K562 (cell line): ENCODE measurements at regions not wholly inside any gene's neighbourhood (a gene's known extent, or its start where the extent isn't known, plus 50 kb on each side); places are given as distances from the start of the nearest gene placed in this dataset.

Experiments
- ATAC-seq: fragments of 200-7000 bp; cut with Tn5 transposase; 3 replicates; pipeline ENCODE4 v1.9.1; 2020; ENCODE audit warnings: moderate library complexity
- BruUV-seq: library from RNA; stranded (reverse); fragments of 400-500 nt; replicated peaks from 2 replicates; lab custom pipeline; 2021; lab: Mats Ljungman, UMichigan
- CTCF ChIA-PET: fragments of 300-600 bp; formaldehyde crosslinking; extraction: SDS; loops from one replicate; lab custom pipeline; 2021; ENCODE audit warnings: low intra/inter-chr PET ratio; lab: Yijun Ruan, JAX
- POLR2A ChIA-PET: fragments of 300-600, 350-650 bp; sonication (Branson Sonifier 250); formaldehyde crosslinking; extraction: SDS; loops from one replicate; lab custom pipeline; 2021; ENCODE audit warnings: antibody characterized with exemption, inconsistent platforms; lab: Yijun Ruan, JAX
- DNase-seq, 4 experiments: peaks; one replicate each; pipeline versions ENCODE4 v3.0.0 to v3.0.0-alpha.2; 2011 to 2018; ENCODE audit warnings: low spot score in 3 of 4, mixed read lengths in 3 of 4; ENCODE audit errors: extremely low read depth in 1 of 4
- FAIRE-seq: peaks from 2 replicates; lab custom pipeline; 2011; peaks lifted over from hg19 to GRCh38; lab: Jason Lieb, UNC
- H2AFZ ChIP-seq: 2 replicates; pipeline ENCODE4 v1.6.0; 2011; ENCODE audit warnings: low read depth, low read length, control low read depth, inconsistent platforms
- H3K27ac ChIP-seq: fragments of 200-600 bp; 3 replicates; pipeline ENCODE4 v1.8.0; 2011; ENCODE audit warnings: low read depth, mild to moderate bottlenecking, control low read depth, inconsistent platforms, low read length, moderate library complexity, mixed read lengths; ENCODE audit errors: extremely low read depth
- H3K27me3 ChIP-seq, 2 experiments: fragments of 300-600 bp in 1 of 2; 2 replicates in 1 of 2; 3 replicates in 1 of 2; pipeline versions ENCODE4 v1.6.0 to v1.8.0; 2011; ENCODE audit warnings: inconsistent platforms in 2 of 2, low read length in 2 of 2, mild to moderate bottlenecking in 1 of 2, mixed read lengths in 1 of 2, moderate library complexity in 1 of 2; ENCODE audit not compliant: control insufficient read depth in 2 of 2, insufficient read depth in 2 of 2
- H3K36me3 ChIP-seq: fragments of 300-600 bp; 3 replicates; pipeline ENCODE4 v1.8.0; 2011; ENCODE audit warnings: mild to moderate bottlenecking, low read length, inconsistent platforms; ENCODE audit not compliant: control insufficient read depth, insufficient read depth
- H3K4me1 ChIP-seq, 2 experiments: fragments of 200-600 bp in 1 of 2; replicated peaks in 1 of 2; 2 replicates in 1 of 2; 3 replicates in 1 of 2; pipeline versions ENCODE4 v1.5.1 to v1.8.0; 2011; ENCODE audit warnings: inconsistent platforms in 2 of 2, low read length in 2 of 2, mild to moderate bottlenecking in 1 of 2, mixed read lengths in 1 of 2, moderate library complexity in 1 of 2; ENCODE audit not compliant: control insufficient read depth in 2 of 2, insufficient read depth in 2 of 2
- H3K4me2 ChIP-seq: 2 replicates; pipeline ENCODE4 v1.6.1; 2011; ENCODE audit warnings: low read length, control low read depth, inconsistent platforms, mixed read lengths; ENCODE audit not compliant: insufficient read depth
- H3K4me3 ChIP-seq: fragments of 200-600 bp; sonication (generic), shearing (Covaris generic); 2 replicates; pipeline ENCODE4 v1.5.1; 2016; ENCODE audit warnings: control low read depth, inconsistent platforms
- H3K79me2 ChIP-seq: fragments of 200-600 bp; 3 replicates; pipeline ENCODE4 v1.8.0; 2011; ENCODE audit warnings: low read length, inconsistent platforms; ENCODE audit not compliant: control insufficient read depth, insufficient read depth
- H3K9ac ChIP-seq, 2 experiments: 2 replicates each; pipeline versions ENCODE4 v1.6.0 to v1.6.1; 2011; ENCODE audit warnings: low read depth in 2 of 2, low read length in 2 of 2, control low read depth in 1 of 2, inconsistent platforms in 1 of 2, mild to moderate bottlenecking in 1 of 2, mixed read lengths in 1 of 2; ENCODE audit not compliant: insufficient read depth in 1 of 2
- H3K9me1 ChIP-seq: one replicate; pipeline ENCODE4 v1.6.0; 2011; ENCODE audit warnings: inconsistent platforms, mild to moderate bottlenecking, low read length, moderate library complexity; ENCODE audit not compliant: control insufficient read depth, insufficient read depth
- H3K9me3 ChIP-seq: replicated peaks from 2 replicates; pipeline ENCODE4 v1.5.1; 2011; ENCODE audit warnings: low read depth, low read length, inconsistent platforms; ENCODE audit not compliant: control insufficient read depth, insufficient read depth
- H4K20me1 ChIP-seq: replicated peaks from 2 replicates; pipeline ENCODE4 v1.6.1; 2011; ENCODE audit warnings: low read length, inconsistent platforms, mixed read lengths; ENCODE audit not compliant: control insufficient read depth, insufficient read depth
- BRCA1 ChIP-seq, 2 experiments: fragments of 450-650 bp in 1 of 2; sonication (generic) in 1 of 2; formaldehyde crosslinking in 1 of 2; IDR thresholded peaks; 2 replicates each; pipeline versions ENCODE4 v1.5.0 to v1.6.1; 2017 to 2020; ENCODE audit warnings: mild to moderate bottlenecking in 1 of 2, missing genetic modification reagents in 1 of 2
- ESRRA ChIP-seq: fragments of 450-650 bp; IDR thresholded peaks from 2 replicates; pipeline ENCODE4 v1.6.1; 2014; ENCODE audit warnings: low read depth, mild to moderate bottlenecking, moderate library complexity, borderline replicate concordance
- ESRRB ChIP-seq: fragments of 250-450 bp; sonication (Bioruptor Pico); IDR thresholded peaks from 2 replicates; pipeline ENCODE4 v1.5.0; 2020; ENCODE audit warnings: mild to moderate bottlenecking, moderate library complexity, borderline replicate concordance
- JUNB ChIP-seq: fragments of 450-650 bp; formaldehyde crosslinking; conservative IDR thresholded peaks from 2 replicates; pipeline ENCODE4 v1.4.0; 2020; ENCODE audit warnings: mild to moderate bottlenecking
- KLF16 ChIP-seq: IDR thresholded peaks from 2 replicates; pipeline ENCODE4 v1.6.1; 2016; ENCODE audit warnings: antibody characterized with exemption
- MAFG ChIP-seq: fragments of 450-650 bp; conservative IDR thresholded peaks from 2 replicates; pipeline ENCODE4 v1.6.1; 2016; ENCODE audit warnings: missing genetic modification characterization, missing compliant biosample characterization
- RBM34 ChIP-seq: fragments of 200-400 bp; formaldehyde crosslinking; IDR thresholded peaks from 2 replicates; pipeline ENCODE4 v1.6.1; 2018; ENCODE audit warnings: low read length, borderline replicate concordance; ENCODE audit not compliant: insufficient read depth
- ZC3H4 ChIP-seq: sonication (generic); formaldehyde crosslinking; IDR thresholded peaks from 2 replicates; pipeline ENCODE4 v1.9.0; 2021; ENCODE audit warnings: missing genetic modification reagents, borderline replicate concordance
- ZNF551 ChIP-seq: fragments of 250-450 bp; sonication (Bioruptor Pico); IDR thresholded peaks from 2 replicates; pipeline ENCODE4 v1.5.0; 2021; ENCODE audit warnings: mild to moderate bottlenecking, moderate library complexity
- WGBS: fragments of 100-300 bp; shearing (Covaris generic); methylation state at CpG from one replicate; pipeline ENCODE4 v1.1.6; 2016; ENCODE audit warnings: low coverage, mixed read lengths; ENCODE audit not compliant: insufficient coverage; ENCODE audit errors: missing lambda C conversion rate; 5-methylcytosine and 5-hydroxymethylcytosine counted together
- in situ Hi-C: fragments of 300-500 bp; cut with MboI; formaldehyde crosslinking; loops from 4 replicates; pipeline ENCODE4 v1.15.0; 2018; ENCODE audit warnings: inconsistent platforms, mixed read lengths
- intact Hi-C: fragments of 100-400 bp; cut with micrococcal nuclease; formaldehyde crosslinking; loops from 2 replicates; pipeline ENCODE4 v1.14.2; 2022
- TF ChIP-seq, protein P1 (sequence below): fragments of 200-400 bp; formaldehyde crosslinking; IDR thresholded peaks from 2 replicates; pipeline ENCODE4 v1.6.1; 2017; ENCODE audit warnings: mild to moderate bottlenecking, low read depth, low read length, moderate library complexity
- TF ChIP-seq, protein P2 (sequence below): sonication (generic); formaldehyde crosslinking; IDR thresholded peaks from 2 replicates; pipeline ENCODE4 v1.8.1; 2023; ENCODE audit warnings: mild to moderate bottlenecking, missing genetic modification reagents

DNA sequence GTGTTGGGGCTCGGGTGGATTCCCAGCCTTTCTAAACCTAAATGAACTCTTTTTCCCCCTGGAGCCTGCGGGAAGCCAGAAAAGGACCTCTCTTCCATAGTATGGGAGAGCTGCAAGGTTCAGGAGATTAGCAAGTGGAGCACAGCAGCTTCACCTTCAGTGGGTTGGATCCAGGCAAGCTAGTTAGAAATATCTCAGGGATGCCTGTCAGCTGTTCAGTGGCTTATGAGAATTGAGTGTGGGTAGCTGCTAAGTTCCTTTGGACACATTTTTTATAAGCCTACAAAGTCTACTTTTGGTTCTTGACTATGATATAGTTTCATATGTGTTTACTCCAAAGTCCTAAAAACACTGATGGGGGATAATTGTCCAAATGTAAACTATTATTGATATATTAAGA, 642.1 kb downstream of the EPM2A start:
- ChIA-PET POLR2A (no interaction called here), CTCF (no interaction called here)
- no peaks in the 10 kb centered on the region for H3K79me2 ChIP-seq
- TF ChIP-seq, protein P1, sequence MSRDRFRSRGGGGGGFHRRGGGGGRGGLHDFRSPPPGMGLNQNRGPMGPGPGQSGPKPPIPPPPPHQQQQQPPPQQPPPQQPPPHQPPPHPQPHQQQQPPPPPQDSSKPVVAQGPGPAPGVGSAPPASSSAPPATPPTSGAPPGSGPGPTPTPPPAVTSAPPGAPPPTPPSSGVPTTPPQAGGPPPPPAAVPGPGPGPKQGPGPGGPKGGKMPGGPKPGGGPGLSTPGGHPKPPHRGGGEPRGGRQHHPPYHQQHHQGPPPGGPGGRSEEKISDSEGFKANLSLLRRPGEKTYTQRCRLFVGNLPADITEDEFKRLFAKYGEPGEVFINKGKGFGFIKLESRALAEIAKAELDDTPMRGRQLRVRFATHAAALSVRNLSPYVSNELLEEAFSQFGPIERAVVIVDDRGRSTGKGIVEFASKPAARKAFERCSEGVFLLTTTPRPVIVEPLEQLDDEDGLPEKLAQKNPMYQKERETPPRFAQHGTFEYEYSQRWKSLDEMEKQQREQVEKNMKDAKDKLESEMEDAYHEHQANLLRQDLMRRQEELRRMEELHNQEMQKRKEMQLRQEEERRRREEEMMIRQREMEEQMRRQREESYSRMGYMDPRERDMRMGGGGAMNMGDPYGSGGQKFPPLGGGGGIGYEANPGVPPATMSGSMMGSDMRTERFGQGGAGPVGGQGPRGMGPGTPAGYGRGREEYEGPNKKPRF: no peak
- TF ChIP-seq, all 486 proteins: peak for 0
- no peaks in the 10 kb centered on the region for H3K36me3 ChIP-seq
- no peaks in the 10 kb centered on the region for H3K4me1 ChIP-seq
- no peaks in the 10 kb centered on the region for H3K9me3 ChIP-seq
- no peaks in the 10 kb centered on the region for H3K27me3 ChIP-seq
- no peak overlapping the region for H3K27ac ChIP-seq
- H3K9me1 ChIP-seq: no peaks in the 10 kb centered on the region
- no peak overlapping the region for H2AFZ ChIP-seq
- no peak overlapping the region for H3K4me2 ChIP-seq
- 3% methylated on average over 2 of the region's 2 CpGs for WGBS
- H3K9ac ChIP-seq: no peak overlapping the region
- H4K20me1 ChIP-seq: no peaks in the 10 kb centered on the region
- no peak overlapping the region for H3K4me3 ChIP-seq
- no TSS peak for BruUV-seq
- ATAC-seq: no peak
- DNase-seq: no peak
- intact Hi-C loops (no loop called here), in situ Hi-C loops (no loop called here)
- FAIRE-seq: no peak

DNA sequence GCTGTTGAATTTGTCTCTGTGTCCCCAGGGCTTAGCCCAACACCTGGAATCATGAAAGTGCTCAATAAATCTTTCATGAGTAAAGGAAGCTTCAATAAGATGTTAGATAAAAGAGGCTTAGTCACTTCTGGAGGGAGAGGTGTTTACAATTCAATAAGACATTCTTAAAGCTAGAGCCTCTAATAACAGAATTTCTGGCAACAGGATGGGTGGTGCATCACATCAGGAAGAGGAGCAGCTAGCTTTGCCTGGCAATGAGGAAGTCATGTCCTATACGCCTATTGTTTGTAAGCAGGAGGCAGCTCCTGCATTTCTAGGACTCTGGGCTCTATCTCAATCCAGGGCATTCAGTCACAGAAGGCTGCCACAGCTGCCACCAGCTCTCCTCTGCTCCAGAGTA, 638.5 kb downstream of the EPM2A start:
- Histone ChIP-seq H2AFZ (no peak overlapping the region), H3K27ac (no peak overlapping the region), H3K36me3 (no peaks in the 10 kb centered on the region), H3K4me2 (no peak overlapping the region), H4K20me1 (no peaks in the 10 kb centered on the region), H3K4me3 (no peak overlapping the region), H3K4me1 (no peaks in the 10 kb centered on the region), H3K9ac (no peak overlapping the region), H3K27me3 (no peaks in the 10 kb centered on the region), H3K9me3 (peaks cover 2% of the 10 kb centered on the region; the same call in 1 of the 2 replicates), H3K9me1 (no peaks in the 10 kb centered on the region), H3K79me2 (no peaks in the 10 kb centered on the region)
- ATAC-seq (no peak), FAIRE-seq (no peak), DNase-seq (no peak)
- in situ Hi-C loops: no loop called here
- CTCF ChIA-PET: no interaction called here
- WGBS: 0% methylated on average over 1 of the region's 1 CpG
- BruUV-seq: no TSS peak
- POLR2A ChIA-PET: no interaction called here
- intact Hi-C loops: no loop called here
- TF ChIP-seq ESRRB (CRISPR knock-in tag) (no peak), BRCA1 (IDR thresholded peaks at IDR 0.05) (no peak), BRCA1 (CRISPR knock-in tag; IDR thresholded peaks at IDR 0.05) (no peak), RBM34 (no peak), ESRRA (no peak), ZNF551 (CRISPR knock-in tag) (no peak), ZC3H4 (no peak), MAFG (tag) (no peak), JUNB (no peak), KLF16 (no peak)
- TF ChIP-seq, protein P2, sequence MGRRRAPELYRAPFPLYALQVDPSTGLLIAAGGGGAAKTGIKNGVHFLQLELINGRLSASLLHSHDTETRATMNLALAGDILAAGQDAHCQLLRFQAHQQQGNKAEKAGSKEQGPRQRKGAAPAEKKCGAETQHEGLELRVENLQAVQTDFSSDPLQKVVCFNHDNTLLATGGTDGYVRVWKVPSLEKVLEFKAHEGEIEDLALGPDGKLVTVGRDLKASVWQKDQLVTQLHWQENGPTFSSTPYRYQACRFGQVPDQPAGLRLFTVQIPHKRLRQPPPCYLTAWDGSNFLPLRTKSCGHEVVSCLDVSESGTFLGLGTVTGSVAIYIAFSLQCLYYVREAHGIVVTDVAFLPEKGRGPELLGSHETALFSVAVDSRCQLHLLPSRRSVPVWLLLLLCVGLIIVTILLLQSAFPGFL (CRISPR knock-in tag): no peak
